Activated T-helper 1 cell treated with anti-CD3 and anti-CD28 coated beads, Interleukin-12 subunit alpha, Interleukin-12 subunit beta, Interleukin-2, Interleukin-4 antibody, amounts not matched to agents 30 ng/mL and 10 ng/mL and 1 ng/mL, durations not matched to agents 14 hours and 24 hours and 36 hours (primary cell): ENCODE measurements at regions not wholly inside any gene's neighbourhood (a gene's known extent, or its start where the extent isn't known, plus 50 kb on each side); places are given as distances from the start of the nearest gene placed in this dataset.
"Not testable (repeated sequence)": the region's sequence is repeated elsewhere in the genome, so short reads cannot be mapped to it uniquely, and the experiment has no call there.

Experiments used
- DNase-seq: peaks from one replicate; pipeline ENCODE4 v3.0.0; 2021; ENCODE audit warnings: low spot score
- H3K27ac Mint-ChIP-seq: one replicate; pipeline ENCODE4 v1.8.0; 2021; ENCODE audit warnings: mild to moderate bottlenecking, mixed read lengths
- H3K27me3 Mint-ChIP-seq: one replicate; pipeline ENCODE4 v1.8.0; 2022; ENCODE audit warnings: mild to moderate bottlenecking, moderate library complexity, mixed read lengths; ENCODE audit not compliant: insufficient read depth
- H3K36me3 Mint-ChIP-seq: one replicate; pipeline ENCODE4 v1.8.0; 2021; ENCODE audit warnings: low read depth, mixed read lengths
- H3K4me1 Mint-ChIP-seq: one replicate; pipeline ENCODE4 v1.8.0; 2021; ENCODE audit warnings: low read depth, mixed read lengths
- H3K4me3 Mint-ChIP-seq: one replicate; pipeline ENCODE4 v1.8.0; 2021; ENCODE audit warnings: mild to moderate bottlenecking, moderate library complexity, mixed read lengths
- H3K9me3 Mint-ChIP-seq: one replicate; pipeline ENCODE4 v1.8.0; 2021; ENCODE audit warnings: mixed read lengths
- intact Hi-C: fragments of 100-400 bp; cut with micrococcal nuclease; formaldehyde crosslinking; loops from one replicate; pipeline ENCODE4 v1.15.1; 2024

DNA sequence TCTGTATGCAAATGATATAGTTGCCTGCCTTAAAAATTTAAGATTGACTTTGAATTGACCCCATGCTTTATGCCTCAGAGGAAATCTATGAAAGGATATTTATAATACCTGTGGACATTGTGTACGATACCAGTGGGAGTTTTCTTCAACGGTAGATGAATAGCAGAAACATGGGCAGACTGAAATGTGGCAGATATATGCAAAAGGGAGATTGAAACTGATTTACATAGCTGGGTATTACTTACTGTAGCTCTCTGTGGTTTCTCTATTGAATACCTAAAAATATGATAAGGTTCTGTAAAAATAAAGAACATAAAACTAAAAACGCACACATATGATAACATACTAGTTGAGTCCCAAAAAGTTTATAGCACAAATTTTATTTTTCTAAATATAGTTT is 345.2 kb upstream of the PCSK5 start:
- Mint-ChIP-seq H3K4me3 (no peak overlapping the region), H3K4me1 (no peaks in the 10 kb centered on the region), H3K27ac (no peak overlapping the region), H3K9me3 (no peaks in the 10 kb centered on the region), H3K27me3 (peaks cover 1% of the 10 kb centered on the region), H3K36me3 (no peaks in the 10 kb centered on the region)
- no peak for DNase-seq
- intact Hi-C loops = no loop called here

DNA sequence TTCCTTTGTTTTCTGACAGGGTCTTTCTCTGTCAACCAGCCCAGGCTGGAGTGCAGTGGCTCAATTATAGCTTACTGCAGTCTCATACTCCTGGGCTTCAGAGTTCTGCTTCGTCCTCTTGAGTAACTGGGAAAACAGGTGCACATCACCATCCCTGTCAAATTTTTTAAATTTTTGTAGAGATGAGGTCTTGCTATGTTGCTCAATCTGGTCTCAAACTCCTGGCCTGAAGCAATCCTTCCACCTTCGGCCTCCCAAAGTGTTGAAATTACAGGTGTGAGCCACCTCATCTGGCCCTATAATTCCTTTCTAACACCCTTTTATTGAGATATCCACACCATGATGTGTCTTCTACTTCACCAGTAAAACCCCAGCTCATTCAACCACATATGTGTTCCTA is 341.6 kb upstream of the PCSK5 start:
- H3K4me3 Mint-ChIP-seq = no peak overlapping the region
- no peaks in the 10 kb centered on the region for H3K36me3 Mint-ChIP-seq
- intact Hi-C loops = no loop called here
- H3K4me1 Mint-ChIP-seq = no peaks in the 10 kb centered on the region
- peaks cover 1% of the 10 kb centered on the region for H3K27me3 Mint-ChIP-seq
- no peak for DNase-seq
- no peaks in the 10 kb centered on the region for H3K9me3 Mint-ChIP-seq
- H3K27ac Mint-ChIP-seq = no peak overlapping the region

DNA sequence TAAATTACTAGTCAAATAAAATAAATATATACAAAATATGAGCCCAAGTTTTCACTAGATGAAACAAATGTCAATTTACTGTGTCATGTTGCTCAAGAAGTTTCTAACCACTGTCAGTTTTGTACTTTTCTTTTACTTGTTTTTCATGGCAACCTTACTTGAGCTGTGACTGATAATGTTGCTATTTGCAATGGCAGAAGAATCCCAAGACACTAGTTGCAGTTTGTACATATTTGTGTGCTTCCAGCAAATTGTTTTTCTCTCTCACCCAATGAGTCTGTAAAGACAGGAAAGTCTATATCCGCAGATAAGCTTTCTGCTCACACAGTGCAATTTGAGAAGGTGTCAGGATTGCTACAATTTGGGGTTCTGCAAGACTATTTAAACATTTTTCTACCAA is 338.6 kb upstream of the PCSK5 start:
- Mint-ChIP-seq H3K9me3 (no peaks in the 10 kb centered on the region), H3K36me3 (no peaks in the 10 kb centered on the region), H3K4me3 (no peak overlapping the region), H3K27me3 (peaks cover 1% of the 10 kb centered on the region), H3K27ac (no peak overlapping the region), H3K4me1 (no peaks in the 10 kb centered on the region)
- intact Hi-C loops = no loop called here
- DNase-seq = no peak

DNA sequence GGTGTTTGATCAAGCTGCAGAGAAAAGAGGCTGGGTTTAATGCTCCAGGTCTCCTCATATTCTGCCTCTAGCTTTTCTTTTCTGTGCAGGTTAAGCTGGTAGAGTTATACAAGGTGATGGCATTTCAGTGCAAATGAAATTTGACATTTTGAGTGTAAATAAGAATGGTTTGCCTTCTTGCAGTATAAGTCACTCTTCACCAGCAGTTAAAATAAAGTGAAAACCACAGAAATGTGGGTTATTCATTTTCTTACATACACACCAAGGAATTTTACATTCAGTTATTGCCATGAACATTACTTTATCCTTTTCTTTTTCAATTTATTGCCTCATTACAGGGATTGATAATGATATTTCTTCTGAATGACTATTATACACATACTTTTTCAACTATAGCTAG is 337.5 kb upstream of the PCSK5 start:
- DNase-seq = no peak
- Mint-ChIP-seq H3K27ac (no peak overlapping the region), H3K36me3 (no peaks in the 10 kb centered on the region), H3K27me3 (no peaks in the 10 kb centered on the region), H3K4me3 (no peak overlapping the region), H3K4me1 (no peaks in the 10 kb centered on the region), H3K9me3 (no peaks in the 10 kb centered on the region)
- intact Hi-C loops = no loop called here

DNA sequence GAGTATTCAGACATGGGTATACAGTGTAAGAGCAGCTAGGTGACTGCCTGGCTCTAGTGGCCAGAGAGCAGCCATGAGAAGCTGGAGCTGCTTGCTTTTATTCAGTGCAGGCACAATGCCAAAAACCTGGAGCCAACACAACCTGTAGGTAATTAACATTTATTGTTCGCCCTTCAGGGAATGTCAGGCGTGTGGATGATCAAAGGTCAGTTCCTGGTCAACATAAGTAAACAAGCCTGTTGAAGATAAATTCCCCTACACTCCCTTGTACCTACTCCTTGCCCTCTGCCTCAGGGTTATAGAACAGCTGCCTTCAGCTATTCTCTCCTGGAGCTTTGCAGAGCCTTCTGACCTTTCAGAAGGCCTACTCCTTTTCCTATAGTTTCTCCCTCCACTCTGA is 323.7 kb upstream of the PCSK5 start:
- H3K9me3 Mint-ChIP-seq, H3K4me3 Mint-ChIP-seq, DNase-seq, H3K27ac Mint-ChIP-seq, H3K4me1 Mint-ChIP-seq, H3K36me3 Mint-ChIP-seq, H3K27me3 Mint-ChIP-seq, intact Hi-C loops: not testable (repeated sequence)

DNA sequence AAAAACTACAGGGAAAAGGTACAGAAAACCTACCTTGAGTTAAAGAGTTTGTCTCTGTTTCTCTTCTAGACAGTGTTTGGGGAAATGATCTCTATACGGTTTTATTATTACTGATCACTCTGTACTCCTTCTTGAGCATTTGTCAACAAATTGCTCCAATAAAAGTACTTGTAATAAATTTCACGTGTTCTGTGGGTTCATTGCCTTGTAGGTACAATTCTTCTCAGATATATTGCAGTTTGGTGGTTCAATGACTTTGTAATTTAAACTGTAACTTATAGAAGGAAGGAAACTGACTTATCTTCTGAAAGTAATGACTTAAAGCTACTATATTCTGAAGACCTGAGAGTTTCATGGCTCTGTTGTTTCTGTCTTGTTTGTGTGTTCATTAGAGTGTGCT is 319.9 kb upstream of the PCSK5 start:
- H3K4me3 Mint-ChIP-seq = no peak overlapping the region
- no peaks in the 10 kb centered on the region for H3K9me3 Mint-ChIP-seq
- no peak for DNase-seq
- intact Hi-C loops = no loop called here
- H3K36me3 Mint-ChIP-seq = no peaks in the 10 kb centered on the region
- peaks cover 4% of the 10 kb centered on the region for H3K27me3 Mint-ChIP-seq
- no peaks in the 10 kb centered on the region for H3K4me1 Mint-ChIP-seq
- H3K27ac Mint-ChIP-seq = no peak overlapping the region

DNA sequence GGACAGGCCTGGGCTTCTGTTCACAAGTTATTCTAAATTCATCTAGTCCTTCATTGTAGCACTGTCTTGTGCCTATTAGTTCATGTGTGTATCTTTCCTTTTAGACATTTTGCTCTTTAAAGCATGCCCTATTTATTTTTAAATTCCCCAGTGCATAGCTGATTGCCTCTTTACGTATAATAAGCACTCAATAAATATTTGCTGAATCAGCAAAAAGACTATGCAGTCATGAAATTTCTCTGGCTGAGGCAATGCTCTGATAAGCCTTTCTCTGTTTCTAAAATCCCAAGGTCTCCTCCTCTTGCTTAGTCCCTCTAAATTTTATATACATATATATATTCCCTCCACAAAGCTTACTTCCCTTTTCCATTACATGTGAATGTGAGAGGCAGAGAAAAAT is 315.9 kb upstream of the PCSK5 start:
- intact Hi-C loops = no loop called here
- H3K27ac Mint-ChIP-seq = no peak overlapping the region
- no peaks in the 10 kb centered on the region for H3K4me1 Mint-ChIP-seq
- H3K27me3 Mint-ChIP-seq = no peaks in the 10 kb centered on the region
- H3K9me3 Mint-ChIP-seq = no peaks in the 10 kb centered on the region
- no peak for DNase-seq
- H3K4me3 Mint-ChIP-seq = no peak overlapping the region
- H3K36me3 Mint-ChIP-seq = no peaks in the 10 kb centered on the region

DNA sequence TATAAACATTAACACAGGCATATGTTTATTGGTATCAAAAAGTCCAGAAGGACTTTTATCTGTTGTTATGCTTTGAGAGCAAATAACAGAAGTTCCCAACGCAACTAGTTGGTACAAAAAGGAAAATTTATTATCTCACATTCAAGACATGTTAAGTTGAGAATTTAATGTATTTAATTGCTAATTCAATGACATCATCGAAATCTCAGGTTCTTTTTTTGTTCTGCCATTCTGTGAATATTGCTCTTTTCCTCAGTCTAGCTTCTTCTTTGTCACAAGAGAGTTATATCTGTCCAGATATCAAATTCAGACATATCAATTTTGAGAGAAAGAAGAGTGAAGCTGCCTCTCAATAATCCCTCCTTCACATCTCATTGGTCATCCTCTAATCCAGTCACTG is 307.6 kb upstream of the PCSK5 start:
- no peak for DNase-seq
- intact Hi-C loops = no loop called here
- peaks cover 3% of the 10 kb centered on the region for H3K27me3 Mint-ChIP-seq
- no peaks in the 10 kb centered on the region for H3K9me3 Mint-ChIP-seq
- H3K36me3 Mint-ChIP-seq = no peaks in the 10 kb centered on the region
- H3K4me3 Mint-ChIP-seq = no peak overlapping the region
- no peak overlapping the region for H3K27ac Mint-ChIP-seq
- no peaks in the 10 kb centered on the region for H3K4me1 Mint-ChIP-seq

DNA sequence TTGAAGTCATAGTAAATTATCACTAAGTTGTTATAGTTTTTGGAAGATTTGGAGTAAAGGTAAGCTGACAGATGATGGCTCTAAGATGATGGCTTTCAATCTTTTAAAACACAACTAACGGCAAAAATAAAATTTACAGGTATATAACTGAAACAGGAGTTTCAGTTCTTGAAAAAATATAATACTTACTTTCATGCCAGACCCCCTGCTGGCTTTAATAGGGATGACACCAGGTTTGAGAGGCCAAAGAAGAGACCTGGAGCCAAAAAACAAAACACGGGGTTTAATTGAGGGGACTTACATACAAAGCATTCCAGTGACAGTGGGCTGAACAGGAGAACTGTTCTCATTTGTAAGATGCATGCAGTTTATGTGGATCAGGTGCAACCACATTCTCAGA is 301.7 kb upstream of the PCSK5 start:
- intact Hi-C loops = no loop called here
- Mint-ChIP-seq H3K36me3 (no peaks in the 10 kb centered on the region), H3K27ac (no peak overlapping the region), H3K4me3 (no peak overlapping the region), H3K9me3 (no peaks in the 10 kb centered on the region), H3K4me1 (no peaks in the 10 kb centered on the region), H3K27me3 (no peaks in the 10 kb centered on the region)
- DNase-seq = no peak

DNA sequence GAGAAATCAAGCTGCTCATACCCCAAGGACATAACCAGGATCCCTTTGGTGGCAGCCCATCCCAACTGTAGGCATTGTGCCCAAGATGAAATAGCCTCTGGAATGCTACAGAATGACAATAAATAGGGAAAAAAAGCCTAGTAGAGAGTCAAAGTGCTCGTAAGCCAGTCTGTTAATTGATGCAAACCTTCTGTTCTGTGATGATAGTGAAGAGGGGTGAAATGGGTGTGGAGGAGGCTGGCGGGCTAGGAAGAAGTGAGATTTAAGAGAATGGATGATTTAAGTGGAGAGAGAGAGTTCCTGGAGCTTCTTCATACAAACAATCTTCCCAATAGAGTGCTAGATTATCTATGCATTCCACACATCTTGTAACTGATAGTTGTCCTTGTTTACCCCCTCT is 301.0 kb upstream of the PCSK5 start:
- intact Hi-C loops = no loop called here
- Mint-ChIP-seq H3K36me3 (no peaks in the 10 kb centered on the region), H3K9me3 (no peaks in the 10 kb centered on the region), H3K27ac (no peak overlapping the region), H3K27me3 (no peaks in the 10 kb centered on the region), H3K4me1 (no peaks in the 10 kb centered on the region), H3K4me3 (no peak overlapping the region)
- DNase-seq = no peak

DNA sequence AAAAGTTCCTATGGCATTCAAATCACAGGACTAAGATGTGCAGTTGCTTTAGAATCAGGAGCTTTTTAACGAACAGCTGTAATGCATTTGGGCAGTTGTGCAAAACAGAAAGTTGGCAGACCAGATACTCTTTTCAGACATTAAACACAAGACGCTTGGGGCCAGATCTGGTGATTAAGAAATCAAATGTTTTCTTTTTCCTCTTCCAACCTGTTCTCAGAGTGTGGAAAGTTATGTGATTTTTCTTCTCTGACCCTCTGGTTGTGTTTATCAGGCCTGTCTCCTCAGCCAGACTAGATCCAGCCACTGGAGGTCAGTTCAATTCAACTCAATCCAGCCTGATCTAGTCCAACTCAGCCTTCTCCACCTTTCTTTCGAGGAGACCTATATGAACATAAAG is 298.5 kb upstream of the PCSK5 start:
- Mint-ChIP-seq H3K4me3 (no peak overlapping the region), H3K9me3 (no peaks in the 10 kb centered on the region)

DNA sequence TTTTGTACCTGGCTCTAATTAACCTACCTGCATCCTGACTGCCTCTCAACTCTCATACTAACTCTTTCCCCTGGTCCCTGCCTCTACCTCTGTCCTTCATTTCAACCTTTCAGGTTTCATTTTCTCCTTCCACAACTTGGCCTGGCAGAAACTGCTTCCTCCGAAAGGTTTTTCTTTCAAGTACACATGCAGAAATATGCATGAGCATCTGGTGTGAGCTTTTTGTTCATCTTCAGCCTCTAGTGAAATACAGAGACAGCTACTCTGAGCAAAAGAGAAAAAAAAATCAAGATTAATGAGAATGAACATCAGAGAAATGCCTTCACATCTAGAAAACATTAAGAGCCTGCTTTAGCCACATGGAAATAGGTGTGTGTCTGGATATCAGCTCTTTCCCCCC is 297.9 kb upstream of the PCSK5 start:
- intact Hi-C loops = no loop called here

More for the DNA sequence above, 298.5 kb upstream of the PCSK5 start:
- H3K27me3 Mint-ChIP-seq = no peaks in the 10 kb centered on the region
- no peaks in the 10 kb centered on the region for H3K36me3 Mint-ChIP-seq
- H3K27ac Mint-ChIP-seq = no peak overlapping the region
- no peaks in the 10 kb centered on the region for H3K4me1 Mint-ChIP-seq
- intact Hi-C loops = no loop called here
- DNase-seq = no peak

DNA sequence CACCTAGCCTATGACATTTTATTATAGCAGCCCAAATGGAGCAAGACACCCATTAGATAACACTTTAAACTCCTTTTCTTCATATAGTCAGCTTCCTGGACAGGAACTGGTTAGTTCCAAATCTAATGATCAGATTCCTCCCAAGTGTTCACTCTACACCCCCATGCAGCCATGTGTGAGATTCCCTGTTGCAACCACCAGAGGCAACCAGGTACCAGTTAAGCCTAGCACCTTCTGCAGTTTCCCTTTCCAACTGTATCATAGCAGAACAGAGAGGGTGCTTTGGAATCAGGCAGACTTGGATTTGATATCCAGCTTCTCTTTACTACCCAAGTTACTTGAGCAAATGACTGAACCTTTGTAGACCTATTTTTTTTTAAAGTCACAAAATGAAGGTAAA is 296.6 kb upstream of the PCSK5 start:
- no peaks in the 10 kb centered on the region for H3K4me1 Mint-ChIP-seq
- DNase-seq = no peak
- H3K9me3 Mint-ChIP-seq = no peaks in the 10 kb centered on the region
- H3K36me3 Mint-ChIP-seq = no peaks in the 10 kb centered on the region
- intact Hi-C loops = no loop called here
- no peaks in the 10 kb centered on the region for H3K27me3 Mint-ChIP-seq
- no peak overlapping the region for H3K27ac Mint-ChIP-seq
- no peak overlapping the region for H3K4me3 Mint-ChIP-seq

More for the DNA sequence above, 297.9 kb upstream of the PCSK5 start:
- no peak overlapping the region for H3K27ac Mint-ChIP-seq
- DNase-seq = no peak
- no peak overlapping the region for H3K4me3 Mint-ChIP-seq
- no peaks in the 10 kb centered on the region for H3K9me3 Mint-ChIP-seq
- no peaks in the 10 kb centered on the region for H3K27me3 Mint-ChIP-seq
- no peaks in the 10 kb centered on the region for H3K4me1 Mint-ChIP-seq
- no peaks in the 10 kb centered on the region for H3K36me3 Mint-ChIP-seq

DNA sequence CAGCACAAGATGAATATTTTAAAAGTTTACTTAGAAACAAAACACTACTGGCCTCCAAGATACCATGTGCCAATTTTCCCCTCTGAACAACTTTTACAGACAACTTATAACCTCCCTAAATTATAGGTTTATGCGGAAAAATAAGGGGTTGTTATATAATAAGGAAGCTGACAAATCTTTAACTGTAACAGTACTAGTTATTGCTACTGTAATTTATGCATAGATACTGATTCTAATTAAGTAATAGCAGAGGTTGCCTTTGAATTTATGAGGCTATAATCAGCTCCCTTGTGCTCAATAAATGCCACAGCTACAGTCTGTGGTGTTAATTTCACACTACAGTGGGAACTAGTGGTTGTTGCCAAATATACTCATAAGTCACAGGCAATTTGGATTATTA is 291.3 kb upstream of the PCSK5 start:
- no peaks in the 10 kb centered on the region for H3K9me3 Mint-ChIP-seq
- intact Hi-C loops = no loop called here
- H3K4me3 Mint-ChIP-seq = no peak overlapping the region
- H3K27ac Mint-ChIP-seq = no peak overlapping the region
- H3K36me3 Mint-ChIP-seq = no peaks in the 10 kb centered on the region
- H3K27me3 Mint-ChIP-seq = no peaks in the 10 kb centered on the region
- no peak for DNase-seq
- H3K4me1 Mint-ChIP-seq = no peaks in the 10 kb centered on the region
